ENCODE measurements at regions not wholly inside any gene's neighbourhood (a gene's known extent, or its start where the extent isn't known, plus 50 kb on each side); places are given as distances from the start of the nearest gene placed in this dataset.

DNA sequence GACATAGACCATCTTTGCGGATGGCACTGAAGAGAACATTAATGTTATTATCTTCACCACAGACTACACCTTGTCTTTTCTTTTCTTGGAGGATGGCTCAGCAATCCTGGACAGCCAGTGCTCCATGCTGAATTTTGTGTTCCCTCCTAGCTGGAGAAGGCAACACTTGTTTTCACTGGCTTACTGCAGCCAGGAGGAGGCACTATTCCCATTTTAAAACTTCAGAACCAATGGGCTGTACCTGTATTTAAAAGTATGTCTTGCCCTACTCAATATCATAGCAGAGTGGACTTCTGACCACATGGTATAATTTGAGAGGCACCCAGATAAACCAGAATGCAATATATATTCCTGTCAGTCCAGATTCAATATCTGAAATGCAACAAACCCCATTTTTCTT lies 53.3 kb upstream of the POGK start:
- TF ChIP-seq, protein P1, sequence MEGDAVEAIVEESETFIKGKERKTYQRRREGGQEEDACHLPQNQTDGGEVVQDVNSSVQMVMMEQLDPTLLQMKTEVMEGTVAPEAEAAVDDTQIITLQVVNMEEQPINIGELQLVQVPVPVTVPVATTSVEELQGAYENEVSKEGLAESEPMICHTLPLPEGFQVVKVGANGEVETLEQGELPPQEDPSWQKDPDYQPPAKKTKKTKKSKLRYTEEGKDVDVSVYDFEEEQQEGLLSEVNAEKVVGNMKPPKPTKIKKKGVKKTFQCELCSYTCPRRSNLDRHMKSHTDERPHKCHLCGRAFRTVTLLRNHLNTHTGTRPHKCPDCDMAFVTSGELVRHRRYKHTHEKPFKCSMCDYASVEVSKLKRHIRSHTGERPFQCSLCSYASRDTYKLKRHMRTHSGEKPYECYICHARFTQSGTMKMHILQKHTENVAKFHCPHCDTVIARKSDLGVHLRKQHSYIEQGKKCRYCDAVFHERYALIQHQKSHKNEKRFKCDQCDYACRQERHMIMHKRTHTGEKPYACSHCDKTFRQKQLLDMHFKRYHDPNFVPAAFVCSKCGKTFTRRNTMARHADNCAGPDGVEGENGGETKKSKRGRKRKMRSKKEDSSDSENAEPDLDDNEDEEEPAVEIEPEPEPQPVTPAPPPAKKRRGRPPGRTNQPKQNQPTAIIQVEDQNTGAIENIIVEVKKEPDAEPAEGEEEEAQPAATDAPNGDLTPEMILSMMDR (IDR thresholded peaks at IDR 0.05): peak in 4 of 12 donors; percentile 4 to 17 (median 8)
- no peak for TF ChIP-seq POLR2A (IDR thresholded peaks at IDR 0.05)
